ENCODE measurements at regions not wholly inside any gene's neighbourhood (a gene's known extent, or its start where the extent isn't known, plus 50 kb on each side); places are given as distances from the start of the nearest gene placed in this dataset.

- H3K36me3 ChIP-seq (ENCODE audit: control insufficient read depth in 2 of 3, insufficient read depth in 3 of 3, low read length in 3 of 3) = no peaks in the 10 kb centered on the region
- DNase-seq (no peak), ATAC-seq (no peak)
- Mint-ChIP-seq H3K27me3 (peaks cover 0 to 5% (median 0%) of the 10 kb centered on the region in 5 donors), H3K36me3 (no peaks in the 10 kb centered on the region), H3K9me3 (no peaks in the 10 kb centered on the region), H3K4me1 (peaks cover 0 to 1% (median 0%) of the 10 kb centered on the region in 7 donors), H3K27ac (no peak overlapping the region), H3K4me3 (no peak overlapping the region)
- no peaks in the 10 kb centered on the region for H3K9me3 ChIP-seq (ENCODE audit: control insufficient read depth in 2 of 3, low read length in 3 of 3)
- H3K27me3 ChIP-seq (ENCODE audit: control insufficient read depth in 2 of 2, insufficient read depth in 2 of 2, low read length in 2 of 2) = no peaks in the 10 kb centered on the region
- intact Hi-C loops (cut with micrococcal nuclease) = no loop called here
- no peak overlapping the region for H3K4me3 ChIP-seq (ENCODE audit: low read length)
- no peaks in the 10 kb centered on the region for H3K4me1 ChIP-seq (ENCODE audit: control insufficient read depth in 2 of 2, insufficient read depth in 2 of 2, low read length in 2 of 2)
- no peak overlapping the region for H3K27ac ChIP-seq (ENCODE audit: low read depth, low read length)
- ChIA-PET POLR2A (no interaction called here), CTCF (interaction anchor here (0.8 to 1.0 kb wide), 2 partner anchors 23 to 190 kb away, joined by 3 read pairs; no protein-coding TSS in a partner anchor)
These were observed 53.7 kb upstream of the FABP6 start for GRCh38 chr5:160175438-160176218.

GRCh38 chr5:160174780-160175437 is 54.4 kb upstream of the FABP6 start:
- Mint-ChIP-seq H3K4me3 (no peak overlapping the region), H3K9me3 (no peaks in the 10 kb centered on the region), H3K27me3 (peaks cover 0 to 5% (median 0%) of the 10 kb centered on the region in 5 donors), H3K27ac (no peak overlapping the region), H3K36me3 (no peaks in the 10 kb centered on the region), H3K4me1 (peaks cover 0 to 1% (median 0%) of the 10 kb centered on the region in 7 donors)
- no peak for DNase-seq
- ChIA-PET POLR2A (no interaction called here), CTCF (no interaction called here)
- intact Hi-C loops (cut with micrococcal nuclease) = no loop called here
- no peak for ATAC-seq
- H3K4me1 ChIP-seq (ENCODE audit: control insufficient read depth in 2 of 2, insufficient read depth in 2 of 2, low read length in 2 of 2) = no peaks in the 10 kb centered on the region
- H3K27me3 ChIP-seq (ENCODE audit: control insufficient read depth in 2 of 2, insufficient read depth in 2 of 2, low read length in 2 of 2) = no peaks in the 10 kb centered on the region
- H3K27ac ChIP-seq (ENCODE audit: low read depth, low read length) = no peak overlapping the region
- no peak overlapping the region for H3K4me3 ChIP-seq (ENCODE audit: low read length)
- H3K9me3 ChIP-seq (ENCODE audit: control insufficient read depth in 2 of 3, low read length in 3 of 3) = no peaks in the 10 kb centered on the region
- no peaks in the 10 kb centered on the region for H3K36me3 ChIP-seq (ENCODE audit: control insufficient read depth in 2 of 3, insufficient read depth in 3 of 3, low read length in 3 of 3)

- Mint-ChIP-seq H3K9me3 (no peaks in the 10 kb centered on the region), H3K4me3 (no peak overlapping the region), H3K27ac (no peak overlapping the region), H3K4me1 (peaks cover 0 to 1% (median 0%) of the 10 kb centered on the region in 7 donors), H3K36me3 (no peaks in the 10 kb centered on the region), H3K27me3 (peaks cover 0 to 5% (median 1%) of the 10 kb centered on the region in 5 donors)
- H3K27me3 ChIP-seq (ENCODE audit: control insufficient read depth in 2 of 2, insufficient read depth in 2 of 2, low read length in 2 of 2) = no peaks in the 10 kb centered on the region
- H3K9me3 ChIP-seq (ENCODE audit: control insufficient read depth in 2 of 3, low read length in 3 of 3) = no peaks in the 10 kb centered on the region
- POLR2A ChIA-PET = no interaction called here
- H3K36me3 ChIP-seq (ENCODE audit: control insufficient read depth in 2 of 3, insufficient read depth in 3 of 3, low read length in 3 of 3) = no peaks in the 10 kb centered on the region
- H3K4me1 ChIP-seq (ENCODE audit: control insufficient read depth in 2 of 2, insufficient read depth in 2 of 2, low read length in 2 of 2) = no peaks in the 10 kb centered on the region
- no peak overlapping the region for H3K4me3 ChIP-seq (ENCODE audit: low read length)
- ATAC-seq = no peak
- no peak overlapping the region for H3K27ac ChIP-seq (ENCODE audit: low read depth, low read length)
- CTCF ChIA-PET = no interaction called here
- DNase-seq = no peak
- intact Hi-C loops (cut with micrococcal nuclease) = no loop called here
These were observed 55.0 kb upstream of the FABP6 start for GRCh38 chr5:160174290-160174689.

GRCh38 chr5:160171666-160172065 is 52.4 kb upstream of the PWWP2A start:
- no peaks in the 10 kb centered on the region for H3K9me3 Mint-ChIP-seq
- ATAC-seq (no peak), DNase-seq (no peak)
- no peaks in the 10 kb centered on the region for H3K27me3 ChIP-seq (ENCODE audit: control insufficient read depth in 2 of 2, insufficient read depth in 2 of 2, low read length in 2 of 2)
- intact Hi-C loops (cut with micrococcal nuclease) = no loop called here
- H3K4me1 Mint-ChIP-seq = no peaks in the 10 kb centered on the region
- H3K9me3 ChIP-seq (ENCODE audit: control insufficient read depth in 2 of 3, low read length in 3 of 3) = no peaks in the 10 kb centered on the region
- H3K27me3 Mint-ChIP-seq = peaks cover 6 to 14% (median 7%) of the 10 kb centered on the region in 5 donors
- ChIA-PET POLR2A (no interaction called here), CTCF (no interaction called here)
- no peak overlapping the region for H3K27ac ChIP-seq (ENCODE audit: low read depth, low read length)
- no peaks in the 10 kb centered on the region for H3K36me3 ChIP-seq (ENCODE audit: control insufficient read depth in 2 of 3, insufficient read depth in 3 of 3, low read length in 3 of 3)
- H3K4me1 ChIP-seq (ENCODE audit: control insufficient read depth in 2 of 2, insufficient read depth in 2 of 2, low read length in 2 of 2) = no peaks in the 10 kb centered on the region
- no peaks in the 10 kb centered on the region for H3K36me3 Mint-ChIP-seq
- H3K4me3 ChIP-seq (ENCODE audit: low read length) = no peak overlapping the region
- H3K27ac Mint-ChIP-seq = no peak overlapping the region
- no peak overlapping the region for H3K4me3 Mint-ChIP-seq

DNA sequence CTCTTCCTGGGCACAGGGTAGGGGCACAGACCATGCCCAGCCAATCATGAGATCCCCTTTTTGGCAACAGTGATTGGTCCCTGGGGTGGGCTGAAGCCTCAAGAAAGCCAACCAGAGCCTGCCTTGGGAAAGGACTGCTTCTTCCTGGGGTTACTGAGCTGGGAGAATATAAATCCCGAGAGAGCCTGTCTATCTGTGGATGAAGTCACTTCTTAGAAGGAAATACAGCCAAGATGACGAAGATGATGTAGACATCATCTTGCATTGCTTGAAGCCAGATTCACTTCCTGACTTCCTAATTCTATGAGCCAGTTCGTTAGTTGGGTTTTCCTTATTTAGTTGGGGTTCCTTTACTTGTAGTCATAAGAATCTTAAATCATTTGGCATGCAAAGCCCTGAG is 50.1 kb upstream of the PWWP2A start:
- H3K36me3 ChIP-seq (ENCODE audit: control insufficient read depth in 2 of 3, insufficient read depth in 3 of 3, low read length in 3 of 3) = no peaks in the 10 kb centered on the region
- no peaks in the 10 kb centered on the region for H3K27me3 ChIP-seq (ENCODE audit: control insufficient read depth in 2 of 2, insufficient read depth in 2 of 2, low read length in 2 of 2)
- Mint-ChIP-seq H3K9me3 (no peaks in the 10 kb centered on the region), H3K27ac (no peak overlapping the region), H3K4me3 (no peak overlapping the region), H3K27me3 (peaks cover 14 to 31% (median 21%) of the 10 kb centered on the region in 5 donors), H3K36me3 (no peaks in the 10 kb centered on the region), H3K4me1 (peaks cover 0 to 2% (median 0%) of the 10 kb centered on the region in 7 donors)
- no peak overlapping the region for H3K27ac ChIP-seq (ENCODE audit: low read depth, low read length)
- DNase-seq (no peak), ATAC-seq (no peak)
- POLR2A ChIA-PET = no interaction called here
- H3K4me3 ChIP-seq (ENCODE audit: low read length) = no peak overlapping the region
- CTCF ChIA-PET = interaction anchor here (0.6 kb wide), 1 partner anchor 97 kb away, joined by 3 read pairs; no protein-coding TSS in a partner anchor
- intact Hi-C loops (cut with micrococcal nuclease) = no loop called here
- no peaks in the 10 kb centered on the region for H3K9me3 ChIP-seq (ENCODE audit: control insufficient read depth in 2 of 3, low read length in 3 of 3)
- H3K4me1 ChIP-seq (ENCODE audit: control insufficient read depth in 2 of 2, insufficient read depth in 2 of 2, low read length in 2 of 2) = no peaks in the 10 kb centered on the region

Measured in naive thymus-derived CD4-positive, alpha-beta T cell (primary cell).